ENCODE measurements at regions not wholly inside any gene's neighbourhood (a gene's known extent, or its start where the extent isn't known, plus 50 kb on each side); places are given as distances from the start of the nearest gene placed in this dataset.

- TF ChIP-seq, protein P1, sequence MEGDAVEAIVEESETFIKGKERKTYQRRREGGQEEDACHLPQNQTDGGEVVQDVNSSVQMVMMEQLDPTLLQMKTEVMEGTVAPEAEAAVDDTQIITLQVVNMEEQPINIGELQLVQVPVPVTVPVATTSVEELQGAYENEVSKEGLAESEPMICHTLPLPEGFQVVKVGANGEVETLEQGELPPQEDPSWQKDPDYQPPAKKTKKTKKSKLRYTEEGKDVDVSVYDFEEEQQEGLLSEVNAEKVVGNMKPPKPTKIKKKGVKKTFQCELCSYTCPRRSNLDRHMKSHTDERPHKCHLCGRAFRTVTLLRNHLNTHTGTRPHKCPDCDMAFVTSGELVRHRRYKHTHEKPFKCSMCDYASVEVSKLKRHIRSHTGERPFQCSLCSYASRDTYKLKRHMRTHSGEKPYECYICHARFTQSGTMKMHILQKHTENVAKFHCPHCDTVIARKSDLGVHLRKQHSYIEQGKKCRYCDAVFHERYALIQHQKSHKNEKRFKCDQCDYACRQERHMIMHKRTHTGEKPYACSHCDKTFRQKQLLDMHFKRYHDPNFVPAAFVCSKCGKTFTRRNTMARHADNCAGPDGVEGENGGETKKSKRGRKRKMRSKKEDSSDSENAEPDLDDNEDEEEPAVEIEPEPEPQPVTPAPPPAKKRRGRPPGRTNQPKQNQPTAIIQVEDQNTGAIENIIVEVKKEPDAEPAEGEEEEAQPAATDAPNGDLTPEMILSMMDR (conservative IDR thresholded peaks at IDR 0.05), result no peak
- TF ChIP-seq ZFX (IDR thresholded peaks at IDR 0.05), result no peak
These were observed 106.5 kb upstream of the IZUMO3 start for GRCh38 chr9:24652181-24652580.

Data from C4-2B (cell line).